Head of caudate nucleus (tissue), 42 donors: ENCODE measurements at regions not wholly inside any gene's neighbourhood (a gene's known extent, or its start where the extent isn't known, plus 50 kb on each side); places are given as distances from the start of the nearest gene placed in this dataset.
A peak's percentile ranks its signal among the peaks of the same experiment; 100 is the strongest.
"Not testable (repeated sequence)": the region's sequence is repeated elsewhere in the genome, so short reads cannot be mapped to it uniquely, and the experiment has no call there.

Experiments
- DNase-seq, 42 donors: peaks; one replicate each; pipeline versions ENCODE4 v3.0.0 to v3.0.0-alpha.2; 2020 to 2021; ENCODE audit warnings: mixed read lengths in 7 of 42
- intact Hi-C: fragments of 100-400 bp; cut with DNase I; formaldehyde crosslinking; loops from one replicate; pipeline ENCODE4 v1.15.0; 2022

GRCh38 chr1:105137543-105138457 lies 1388.1 kb downstream of the AMY1C start:
- intact Hi-C loops = no loop called here
- peak in 2 of 42 donors; percentile 6 to 7 for DNase-seq

DNA sequence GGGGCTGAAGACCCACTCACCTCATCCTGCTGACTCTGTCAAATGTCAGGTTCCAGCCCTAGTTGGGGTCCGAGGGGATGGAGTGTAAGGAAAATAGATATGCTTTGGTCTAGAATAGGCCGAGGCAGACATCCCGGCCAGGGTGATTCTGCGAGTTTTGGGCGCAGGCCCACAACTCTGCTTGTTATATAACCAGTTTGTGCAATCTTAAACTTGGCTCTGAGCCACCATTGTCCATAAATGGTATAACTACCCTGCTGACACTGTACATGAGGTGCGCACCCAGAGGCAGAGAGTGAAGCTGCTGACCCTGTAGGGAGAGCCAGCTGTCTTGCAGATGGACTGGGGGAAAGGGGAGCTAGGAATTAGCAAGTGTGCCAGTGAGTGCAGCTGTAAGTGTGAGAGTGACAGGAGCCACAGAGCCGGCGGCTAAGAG lies 1388.8 kb downstream of the AMY1C start:
- intact Hi-C loops = no loop called here
- DNase-seq = no peak

- DNase-seq = no peak
- intact Hi-C loops = no loop called here
Observed at GRCh38 chr1:105172788-105173187, 1423.1 kb downstream of the AMY1C start.

DNA sequence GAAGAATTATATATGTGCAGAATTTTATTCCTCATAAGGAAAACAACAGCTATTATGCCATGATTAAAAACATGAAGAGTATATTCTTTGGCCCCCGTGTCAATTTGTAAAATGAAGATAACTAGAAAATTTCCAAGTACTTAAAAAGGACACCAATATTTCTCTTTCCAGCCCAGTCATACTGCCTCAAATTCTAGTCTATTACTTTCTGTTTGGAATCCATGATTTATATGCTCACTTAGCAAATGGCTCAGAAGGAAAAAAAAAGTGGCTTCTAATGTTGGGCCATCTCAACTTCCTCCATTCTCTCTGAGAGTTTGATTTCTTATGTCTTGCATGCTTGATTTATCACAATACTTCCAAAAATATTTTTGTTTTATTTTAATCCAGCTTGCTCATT lies 1431.1 kb downstream of the AMY1C start:
- DNase-seq = no peak
- intact Hi-C loops = no loop called here

GRCh38 chr1:105204836-105205371 lies 1455.2 kb downstream of the AMY1C start:
- DNase-seq = no peak
- intact Hi-C loops = no loop called here

- DNase-seq = no peak
- intact Hi-C loops = no loop called here
Observed at GRCh38 chr1:105208581-105208980, 1458.9 kb downstream of the AMY1C start.

DNA sequence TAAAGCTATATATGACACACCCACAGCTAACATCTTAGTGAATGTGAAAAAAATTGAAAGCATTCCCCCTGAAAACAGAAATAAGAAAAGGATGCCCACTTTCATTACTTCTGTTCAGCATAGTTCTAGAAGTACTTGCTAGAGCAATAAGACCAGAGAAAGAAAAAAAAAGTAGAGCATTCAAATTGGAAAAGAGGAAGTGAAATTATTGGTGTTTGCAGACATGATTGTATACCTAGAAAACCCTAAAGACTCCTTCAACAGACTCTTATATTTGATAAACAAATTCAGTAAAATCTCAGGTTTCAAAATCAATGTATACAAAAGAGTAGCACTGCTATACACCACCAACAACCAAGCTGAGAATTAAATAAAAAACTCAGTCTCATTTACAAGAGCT lies 1461.0 kb downstream of the AMY1C start:
- no peak for DNase-seq
- intact Hi-C loops = no loop called here

DNA sequence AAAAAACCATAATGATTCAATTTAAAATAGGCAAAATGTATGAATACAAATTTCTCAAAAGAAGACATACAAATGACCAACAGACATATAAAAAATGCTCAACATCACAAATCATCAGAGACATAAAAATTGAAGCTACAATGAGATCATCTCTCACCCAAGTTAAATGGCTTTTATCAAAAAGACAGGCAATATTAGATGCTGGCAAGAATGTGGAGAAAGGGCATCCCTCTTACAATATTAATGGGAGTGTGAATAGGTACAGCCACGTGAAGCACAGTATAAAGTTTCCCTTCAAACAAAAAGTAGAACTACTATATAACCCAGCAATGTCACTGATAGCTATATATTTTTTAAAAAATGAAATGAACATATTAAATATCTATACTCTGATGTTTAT lies 1481.7 kb downstream of the AMY1C start:
- no peak for DNase-seq
- intact Hi-C loops = no loop called here

- intact Hi-C loops = no loop called here
- no peak for DNase-seq
Observed at GRCh38 chr1:105243411-105243810, 1493.7 kb downstream of the AMY1C start.

GRCh38 chr1:105243969-105244368 lies 1494.3 kb downstream of the AMY1C start:
- intact Hi-C loops = no loop called here

DNA sequence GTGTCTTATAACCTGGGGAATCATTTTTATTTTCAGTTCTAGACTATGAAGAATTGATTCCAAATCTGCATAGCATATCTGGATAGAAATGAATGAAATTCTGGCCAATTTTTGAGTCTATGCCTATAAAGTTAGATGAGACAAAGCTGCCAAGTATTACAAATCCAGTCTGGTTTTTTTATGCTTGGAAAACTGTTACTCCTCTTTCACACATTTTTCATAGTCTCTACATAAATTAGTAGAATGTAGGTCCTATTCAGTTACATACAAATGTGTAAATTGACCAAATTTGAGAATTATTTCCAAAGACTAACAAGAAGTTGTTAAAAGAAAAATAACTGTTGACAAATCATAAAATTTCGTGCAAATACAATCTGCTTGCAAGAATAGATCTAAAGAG lies 1505.2 kb downstream of the AMY1C start:
- DNase-seq = no peak

More at GRCh38 chr1:105243969-105244368, 1494.3 kb downstream of the AMY1C start:
- no peak for DNase-seq

DNA sequence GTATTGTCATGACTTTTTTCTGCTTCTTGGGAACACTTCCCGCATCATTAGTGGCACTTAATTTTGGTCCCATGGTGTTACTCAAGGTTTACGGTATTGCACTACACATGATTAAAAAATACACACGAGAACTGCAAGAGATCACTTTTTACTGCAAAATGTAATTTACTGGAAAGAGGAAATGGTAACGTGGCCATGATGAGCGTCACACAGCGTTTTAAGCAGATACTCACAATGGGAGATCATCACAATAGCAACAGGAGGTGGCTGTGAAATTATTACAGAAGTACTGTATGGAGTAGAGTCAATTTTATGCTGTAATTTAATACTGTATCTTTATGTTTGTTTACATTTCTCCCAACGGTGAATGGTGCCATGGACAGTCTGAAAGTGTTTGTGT lies 1510.3 kb downstream of the AMY1C start:
- no peak for DNase-seq
- intact Hi-C loops = no loop called here

More for the DNA sequence above, 1505.2 kb downstream of the AMY1C start:
- intact Hi-C loops = no loop called here

DNA sequence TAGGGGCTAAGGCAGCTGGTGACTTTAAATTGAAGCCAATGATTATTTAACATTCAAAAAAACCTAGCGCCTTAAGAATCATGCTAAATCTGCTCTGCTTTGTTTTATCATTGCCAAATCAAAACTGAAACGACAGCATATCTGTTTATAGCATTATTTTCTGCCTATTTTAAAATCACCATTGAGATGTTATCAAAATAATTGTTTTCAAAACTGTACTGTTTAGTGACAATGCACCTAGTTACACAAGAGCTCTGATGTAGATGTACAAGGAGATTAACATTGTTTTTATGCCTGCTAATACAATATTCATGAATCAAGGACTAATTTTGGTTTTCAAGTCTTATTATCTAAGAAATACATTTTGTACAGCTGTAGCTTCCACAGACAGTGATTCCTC lies 1521.3 kb downstream of the AMY1C start:
- DNase-seq = no peak
- intact Hi-C loops = no loop called here

DNA sequence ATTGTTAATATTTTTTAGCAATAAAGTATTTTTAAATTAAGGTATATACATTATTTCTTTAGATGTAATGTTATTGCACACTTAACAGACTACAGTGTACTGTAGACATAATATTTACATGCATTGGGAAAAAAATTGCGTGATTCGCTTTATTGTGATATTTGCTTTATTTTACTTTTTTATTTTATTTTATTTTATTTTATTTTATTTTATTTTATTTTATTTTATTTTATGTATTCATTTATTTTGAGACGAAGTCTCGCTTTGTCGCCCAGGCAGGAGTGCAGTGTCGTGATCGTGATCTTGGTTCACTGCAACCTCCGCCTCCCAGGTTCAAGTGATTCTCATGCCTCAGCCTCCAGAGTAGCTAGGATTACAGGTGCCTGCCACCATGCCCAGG lies 1522.7 kb downstream of the AMY1C start:
- DNase-seq, intact Hi-C loops: not testable (repeated sequence)

DNA sequence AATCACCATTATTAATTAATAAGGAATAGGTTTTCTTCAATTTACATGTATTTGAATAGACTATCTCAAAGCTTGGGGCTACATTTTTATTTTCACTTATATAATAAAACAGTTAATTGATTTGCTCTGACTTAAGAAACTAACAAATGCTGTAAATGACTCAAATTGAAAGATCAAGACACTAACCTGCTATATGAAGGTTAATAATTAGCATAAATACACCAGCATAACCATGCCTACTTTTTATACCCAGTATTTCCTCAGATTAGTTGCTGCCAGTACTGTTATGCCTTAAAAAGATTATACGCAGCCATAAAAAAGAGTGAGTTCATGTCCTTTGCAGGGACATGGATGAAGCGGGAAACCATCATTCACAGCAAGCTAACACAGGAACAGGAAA lies 1545.1 kb downstream of the AMY1C start:
- intact Hi-C loops = no loop called here
- DNase-seq = no peak

DNA sequence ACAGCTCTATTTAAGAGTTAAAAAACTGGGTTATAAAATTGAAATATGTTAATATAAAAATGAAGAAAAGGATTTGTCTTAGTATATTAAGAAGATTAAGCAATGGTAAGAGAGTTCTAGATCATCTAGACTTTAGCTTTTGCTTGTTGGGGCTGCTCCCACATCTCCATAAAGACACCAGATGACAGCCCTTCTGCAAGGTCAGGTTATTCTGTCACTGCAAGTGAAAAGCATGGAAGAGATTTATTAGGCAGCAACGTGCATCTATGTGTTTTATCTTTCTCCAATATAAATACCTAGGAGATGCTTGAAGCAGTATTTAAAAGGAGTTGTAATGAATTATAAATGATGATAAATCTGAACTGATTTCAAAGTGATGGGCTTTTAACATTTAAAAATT lies 1560.4 kb downstream of the AMY1C start:
- DNase-seq = no peak
- intact Hi-C loops = no loop called here

DNA sequence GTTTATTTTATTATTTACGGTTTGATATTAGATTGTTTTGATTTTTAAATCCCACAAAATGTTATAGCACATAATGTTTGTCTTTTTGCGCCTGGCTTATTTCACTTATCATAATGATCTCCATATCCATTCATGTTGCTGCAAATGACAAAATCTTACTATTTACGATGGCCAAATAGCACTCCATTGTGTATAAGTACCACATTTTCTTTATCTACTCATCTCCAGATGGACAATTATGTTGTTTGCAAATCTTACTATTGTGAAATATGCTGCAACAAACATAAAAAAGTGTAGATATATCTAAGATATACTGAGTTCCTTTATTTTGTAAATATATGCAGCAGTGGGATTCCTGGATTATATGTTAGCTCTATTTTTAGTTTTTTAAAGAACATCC lies 1568.3 kb downstream of the AMY1C start:
- intact Hi-C loops = no loop called here

GRCh38 chr1:105326886-105327285 lies 1577.2 kb downstream of the AMY1C start:
- DNase-seq = no peak
- intact Hi-C loops = no loop called here

More for the DNA sequence above, 1568.3 kb downstream of the AMY1C start:
- DNase-seq = no peak

DNA sequence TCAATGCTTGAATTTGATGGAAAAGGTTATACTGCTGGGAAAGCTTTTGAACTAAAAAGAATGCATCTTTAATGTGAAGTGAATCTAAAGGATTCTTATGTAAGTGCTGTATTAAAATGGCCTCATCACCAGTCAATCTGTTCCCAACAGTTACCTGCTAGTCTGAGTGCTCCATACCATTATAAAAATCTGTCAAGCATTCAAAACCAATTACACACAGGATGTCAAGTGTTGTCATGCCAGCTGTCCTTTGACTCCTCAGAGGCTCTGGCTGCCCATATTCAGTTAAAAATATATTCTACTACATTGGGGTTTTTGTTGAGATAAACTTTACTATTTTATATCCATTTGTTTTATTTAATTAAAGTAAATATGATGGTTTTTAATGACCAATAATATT lies 1587.7 kb downstream of the AMY1C start:
- intact Hi-C loops = no loop called here
- DNase-seq = no peak

- no peak for DNase-seq
- intact Hi-C loops = no loop called here
Observed at GRCh38 chr1:105343317-105343716, 1593.6 kb downstream of the AMY1C start.

GRCh38 chr1:105359457-105359856 lies 1609.8 kb downstream of the AMY1C start:
- DNase-seq = no peak

More at GRCh38 chr1:105359457-105359856, 1609.8 kb downstream of the AMY1C start:
- intact Hi-C loops = no loop called here
